ENCODE measurements at regions not wholly inside any gene's neighbourhood (a gene's known extent, or its start where the extent isn't known, plus 50 kb on each side); places are given as distances from the start of the nearest gene placed in this dataset.

GRCh38 chr13:95496485-95496884 lies 56.0 kb upstream of the CLDN10 start:
- no peak for FAIRE-seq

GRCh38 chr13:95497381-95497807 lies 55.1 kb upstream of the CLDN10 start:
- no peak overlapping the region for H3K27ac ChIP-seq
- TF ChIP-seq ATOH8 (CRISPR knock-in tag; IDR thresholded peaks at IDR 0.05; ENCODE audit: low read depth) (no peak), HES2 (IDR thresholded peaks at IDR 0.05) (no peak), FOSL2 (IDR thresholded peaks at IDR 0.05) (no peak), FOSL2 (CRISPR knock-in tag; IDR thresholded peaks at IDR 0.05) (no peak), BHLHE40 (IDR thresholded peaks at IDR 0.05; ENCODE audit: low read depth, low read length) (no peak), E2F6 (IDR thresholded peaks at IDR 0.05; ENCODE audit: borderline replicate concordance, low read depth) (no peak), NFE2L2 (conservative IDR thresholded peaks at IDR 0.05; ENCODE audit: low read length) (no peak)
- peaks cover 4% of the 10 kb centered on the region; the same call in 2 of the 3 replicates for H3K4me1 ChIP-seq
- ChIA-PET POLR2A (no interaction called here), CTCF (interaction anchor here (2.6 kb wide), 1 partner anchor 337 kb away, joined by 9 read pairs; no protein-coding TSS in a partner anchor)
- 88% methylated on average over 1 of the region's 3 CpGs for WGBS (ENCODE audit: missing lambda C conversion rate)
- H3K9me3 ChIP-seq: peaks cover 9% of the 10 kb centered on the region; the same call in 1 of the 3 replicates
- H3K4me3 ChIP-seq: no peak overlapping the region
- ATAC-seq (no peak), FAIRE-seq (no peak), DNase-seq (ENCODE audit: low read depth in 1 of 2, low spot score in 1 of 2) (no peak)
- H3K4me2 ChIP-seq: no peak overlapping the region

More at GRCh38 chr13:95496485-95496884, 56.0 kb upstream of the CLDN10 start:
- ATAC-seq: no peak
- ChIA-PET POLR2A (no interaction called here), CTCF (interaction anchor here (0.6 to 2.6 kb wide), 2 partner anchors 164 to 338 kb away, joined by 3 to 9 read pairs; no protein-coding TSS in a partner anchor)
- Histone ChIP-seq H3K9me3 (peaks cover 8% of the 10 kb centered on the region; the same call in 1 of the 3 replicates), H3K4me3 (no peak overlapping the region), H3K4me1 (peaks cover 7% of the 10 kb centered on the region; the same call in 2 of the 3 replicates), H3K4me2 (no peak overlapping the region), H3K27ac (no peak overlapping the region)
- 53% methylated on average over 4 of the region's 4 CpGs for WGBS (ENCODE audit: missing lambda C conversion rate)
- no peak for DNase-seq (ENCODE audit: low read depth in 1 of 2, low spot score in 1 of 2)
- TF ChIP-seq SMC3 (IDR thresholded peaks at IDR 0.05): no peak
- no peak for TF ChIP-seq GATA3 (IDR thresholded peaks at IDR 0.05; ENCODE audit: borderline replicate concordance)
- no peak for TF ChIP-seq TFCP2L1 (CRISPR knock-in tag; IDR thresholded peaks at IDR 0.05)
- TF ChIP-seq MAFK (IDR thresholded peaks at IDR 0.05; ENCODE audit: partially characterized antibody): no peak
- TF ChIP-seq REST (IDR thresholded peaks at IDR 0.05): no peak
- no peak for TF ChIP-seq CHD2 (IDR thresholded peaks at IDR 0.05; ENCODE audit: low read length, partially characterized antibody)

- ATAC-seq (no peak), FAIRE-seq (no peak), DNase-seq (ENCODE audit: low read depth in 1 of 2, low spot score in 1 of 2) (no peak)
- ChIA-PET POLR2A (no interaction called here), CTCF (no interaction called here)
- H3K27ac ChIP-seq: no peak overlapping the region
- peaks cover 9% of the 10 kb centered on the region; the same call in 1 of the 3 replicates for H3K9me3 ChIP-seq
- no peak overlapping the region for H3K4me3 ChIP-seq
- TF ChIP-seq ZNF302 (CRISPR knock-in tag; IDR thresholded peaks at IDR 0.05) (no peak), E2F6 (IDR thresholded peaks at IDR 0.05; ENCODE audit: borderline replicate concordance, low read depth) (no peak), KDM5A (IDR thresholded peaks at IDR 0.05) (no peak), CHD2 (IDR thresholded peaks at IDR 0.05; ENCODE audit: low read length, partially characterized antibody) (no peak)
- H3K4me2 ChIP-seq: no peak overlapping the region
- 81% methylated on average over 8 of the region's 8 CpGs for WGBS (ENCODE audit: missing lambda C conversion rate)
- no peaks in the 10 kb centered on the region for H3K4me1 ChIP-seq
These were observed 53.6 kb upstream of the CLDN10 start for GRCh38 chr13:95498886-95499285.

Data from A549 (cell line).